Caco-2 (cell line): ENCODE measurements at regions not wholly inside any gene's neighbourhood (a gene's known extent, or its start where the extent isn't known, plus 50 kb on each side); places are given as distances from the start of the nearest gene placed in this dataset.

Experiments used
- BruUV-seq: library from RNA; stranded (reverse); fragments of 400-500 nt; replicated peaks from 2 replicates; lab custom pipeline; 2021; lab: Mats Ljungman, UMichigan
- CTCF ChIA-PET: fragments of 300-600 bp; sonication (Branson Sonifier 250); formaldehyde crosslinking; loops from one replicate; lab custom pipeline; 2022; ENCODE audit warnings: antibody characterized with exemption; lab: Charles Lee
- POLR2A ChIA-PET: fragments of 300-600 bp; sonication (Branson Sonifier 250); formaldehyde crosslinking; loops from one replicate; lab custom pipeline; 2022; ENCODE audit warnings: antibody characterized with exemption; lab: Charles Lee
- DNase-seq, 2 experiments: peaks; one replicate each; pipeline versions ENCODE4 v3.0.0 to v3.0.0-alpha.2; 2020 to 2022
- H3K27me3 ChIP-seq: replicated peaks from 2 replicates; pipeline ENCODE4 v1.6.0; 2011; ENCODE audit warnings: low read length; ENCODE audit not compliant: control insufficient read depth, insufficient read depth
- H3K36me3 ChIP-seq: 2 replicates; pipeline ENCODE4 v1.5.1; 2011; ENCODE audit warnings: low read length; ENCODE audit not compliant: control insufficient read depth, insufficient read depth
- H3K4me1 ChIP-seq: fragments of 250-450 bp; sonication (Bioruptor Pico); 2 replicates; pipeline ENCODE4 v1.5.1; 2020; ENCODE audit warnings: mild to moderate bottlenecking
- H3K4me3 ChIP-seq: 2 replicates; pipeline ENCODE4 v1.5.1; 2011; ENCODE audit warnings: low read depth, mild to moderate bottlenecking, control low read depth, low read length
- H3K9me3 ChIP-seq: fragments of 250-450 bp; sonication (Bioruptor Pico); 2 replicates; pipeline ENCODE4 v1.5.1; 2020; ENCODE audit warnings: mild to moderate bottlenecking, moderate library complexity
- H3K27ac Mint-ChIP-seq: one replicate; pipeline ENCODE4 v1.8.0; 2022; ENCODE audit warnings: mixed read lengths; ENCODE audit not compliant: unreplicated experiment
- H3K27me3 Mint-ChIP-seq: one replicate; pipeline ENCODE4 v1.8.0; 2022; ENCODE audit warnings: mixed read lengths; ENCODE audit not compliant: insufficient read depth, unreplicated experiment
- H3K36me3 Mint-ChIP-seq: one replicate; pipeline ENCODE4 v1.8.0; 2022; ENCODE audit warnings: mild to moderate bottlenecking, mixed read lengths; ENCODE audit not compliant: insufficient read depth, unreplicated experiment
- H3K4me1 Mint-ChIP-seq: one replicate; pipeline ENCODE4 v1.8.0; 2022; ENCODE audit warnings: low read depth, mixed read lengths; ENCODE audit not compliant: unreplicated experiment
- H3K4me3 Mint-ChIP-seq: one replicate; pipeline ENCODE4 v1.8.0; 2022; ENCODE audit warnings: mild to moderate bottlenecking, moderate library complexity, mixed read lengths; ENCODE audit not compliant: unreplicated experiment
- H3K9me3 Mint-ChIP-seq: one replicate; pipeline ENCODE4 v1.8.0; 2022; ENCODE audit warnings: mixed read lengths; ENCODE audit not compliant: unreplicated experiment
- CTCF ChIP-seq, 2 experiments: fragments of 200-600 bp in 1 of 2; IDR thresholded peaks; 1 replicate in 1 of 2; 2 replicates in 1 of 2; pipeline versions ENCODE4 v1.5.1 to v1.8.0; 2011 to 2022; ENCODE audit warnings: antibody characterized with exemption in 1 of 2, control low read depth in 1 of 2, inconsistent platforms in 1 of 2, low read depth in 1 of 2, low read length in 1 of 2, mild to moderate bottlenecking in 1 of 2, moderate library complexity in 1 of 2; ENCODE audit not compliant: insufficient read depth in 1 of 2, severe bottlenecking in 1 of 2, unreplicated experiment in 1 of 2
- intact Hi-C: fragments of 100-400 bp; cut with micrococcal nuclease; formaldehyde crosslinking; loops from one replicate; pipeline ENCODE4 v1.10.0; 2022; ENCODE audit not compliant: unreplicated experiment

GRCh38 chr6:45743028-45743615, 272.5 kb downstream of the CLIC5 start:
- POLR2A ChIA-PET: no interaction called here
- BruUV-seq: no TSS peak

DNA sequence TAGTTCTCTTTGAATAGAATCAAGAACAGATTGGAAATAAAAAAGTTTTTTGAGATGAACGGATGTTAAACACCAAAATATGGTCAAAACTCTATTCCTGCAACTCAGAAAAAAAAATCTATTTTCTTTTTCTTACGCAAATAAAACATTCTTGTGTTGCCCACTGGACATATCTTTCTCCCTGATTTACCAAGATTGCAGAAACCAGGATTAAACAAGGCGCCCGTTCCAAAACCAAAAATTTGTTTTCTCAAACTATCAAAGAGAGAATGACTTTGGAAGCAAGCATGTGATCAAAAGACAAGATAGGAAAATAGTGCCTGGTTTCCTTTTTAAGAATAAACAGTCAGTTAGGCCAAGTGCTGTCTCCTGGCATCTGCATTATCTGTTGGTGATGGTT, 273.1 kb downstream of the CLIC5 start:
- Mint-ChIP-seq H3K27me3 (peaks cover 6% of the 10 kb centered on the region), H3K4me3 (no peak overlapping the region), H3K27ac (no peak overlapping the region), H3K9me3 (no peaks in the 10 kb centered on the region), H3K36me3 (no peaks in the 10 kb centered on the region), H3K4me1 (no peaks in the 10 kb centered on the region)
- no TSS peak for BruUV-seq
- Histone ChIP-seq H3K27me3 (no peaks in the 10 kb centered on the region; the same call in 1 of the 2 replicates), H3K4me1 (no peaks in the 10 kb centered on the region), H3K36me3 (no peaks in the 10 kb centered on the region), H3K4me3 (no peak overlapping the region), H3K9me3 (no peaks in the 10 kb centered on the region)
- ChIA-PET POLR2A (no interaction called here), CTCF (no interaction called here)
- DNase-seq: no peak
- TF ChIP-seq CTCF (IDR thresholded peaks at IDR 0.05; ENCODE audit: insufficient read depth in 1 of 2, low read depth in 1 of 2, low read length in 1 of 2, severe bottlenecking in 1 of 2, unreplicated experiment in 1 of 2): no peak
- intact Hi-C loops: no loop called here

More at GRCh38 chr6:45743028-45743615, 272.5 kb downstream of the CLIC5 start:
- H3K4me1 ChIP-seq: no peaks in the 10 kb centered on the region
- intact Hi-C loops: no loop called here
- Mint-ChIP-seq H3K36me3 (no peaks in the 10 kb centered on the region), H3K27ac (no peak overlapping the region), H3K4me1 (no peaks in the 10 kb centered on the region), H3K9me3 (no peaks in the 10 kb centered on the region), H3K27me3 (peaks cover 6% of the 10 kb centered on the region), H3K4me3 (no peak overlapping the region)
- no peaks in the 10 kb centered on the region for H3K9me3 ChIP-seq
- no peak overlapping the region for H3K4me3 ChIP-seq
- H3K27me3 ChIP-seq: no peaks in the 10 kb centered on the region; the same call in 1 of the 2 replicates
- no peaks in the 10 kb centered on the region for H3K36me3 ChIP-seq
- no peak for TF ChIP-seq CTCF (IDR thresholded peaks at IDR 0.05; ENCODE audit: insufficient read depth in 1 of 2, low read depth in 1 of 2, low read length in 1 of 2, severe bottlenecking in 1 of 2, unreplicated experiment in 1 of 2)
- DNase-seq: no peak
- CTCF ChIA-PET: no interaction called here

- Mint-ChIP-seq H3K4me1 (no peaks in the 10 kb centered on the region), H3K4me3 (no peak overlapping the region), H3K27me3 (peaks cover 6% of the 10 kb centered on the region), H3K27ac (no peak overlapping the region), H3K36me3 (no peaks in the 10 kb centered on the region), H3K9me3 (no peaks in the 10 kb centered on the region)
- Histone ChIP-seq H3K9me3 (no peaks in the 10 kb centered on the region), H3K36me3 (no peaks in the 10 kb centered on the region), H3K4me3 (no peak overlapping the region), H3K27me3 (no peaks in the 10 kb centered on the region; the same call in 1 of the 2 replicates), H3K4me1 (no peaks in the 10 kb centered on the region)
- ChIA-PET CTCF (interaction anchor here (1.2 kb wide), 1 partner anchor 27 kb away, joined by 3 read pairs; no protein-coding TSS in a partner anchor), POLR2A (no interaction called here)
- intact Hi-C loops: no loop called here
- no peak for DNase-seq
- TF ChIP-seq CTCF (IDR thresholded peaks at IDR 0.05; ENCODE audit: insufficient read depth in 1 of 2, low read depth in 1 of 2, low read length in 1 of 2, severe bottlenecking in 1 of 2, unreplicated experiment in 1 of 2): no peak
- BruUV-seq: no TSS peak
Measured at GRCh38 chr6:45741437-45742171, 274.1 kb downstream of the CLIC5 start.
